ENCODE measurements at regions not wholly inside any gene's neighbourhood (a gene's known extent, or its start where the extent isn't known, plus 50 kb on each side); places are given as distances from the start of the nearest gene placed in this dataset.

DNA sequence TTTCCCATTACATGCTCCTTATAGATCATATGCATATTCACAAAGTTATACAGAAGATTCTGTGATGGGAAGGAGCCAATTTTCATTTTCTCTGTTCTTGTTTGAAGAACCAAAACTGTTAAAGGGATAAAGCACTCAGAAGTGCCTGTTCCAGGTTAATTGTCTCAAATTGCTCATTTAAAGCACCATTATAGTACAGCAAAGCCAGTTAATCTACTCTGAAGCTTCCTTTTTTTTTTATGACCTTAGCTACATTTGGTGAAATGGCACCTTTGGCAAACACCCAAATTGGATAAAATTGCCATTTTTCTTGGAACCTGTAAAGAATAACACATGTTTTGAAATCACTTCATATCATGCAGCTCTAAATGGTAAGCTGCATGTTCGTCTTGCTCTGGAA, 1092.3 kb downstream of the BCL11A start:
- no peak for TF ChIP-seq POLR2A (IDR thresholded peaks at IDR 0.05)
- TF ChIP-seq, protein P1, sequence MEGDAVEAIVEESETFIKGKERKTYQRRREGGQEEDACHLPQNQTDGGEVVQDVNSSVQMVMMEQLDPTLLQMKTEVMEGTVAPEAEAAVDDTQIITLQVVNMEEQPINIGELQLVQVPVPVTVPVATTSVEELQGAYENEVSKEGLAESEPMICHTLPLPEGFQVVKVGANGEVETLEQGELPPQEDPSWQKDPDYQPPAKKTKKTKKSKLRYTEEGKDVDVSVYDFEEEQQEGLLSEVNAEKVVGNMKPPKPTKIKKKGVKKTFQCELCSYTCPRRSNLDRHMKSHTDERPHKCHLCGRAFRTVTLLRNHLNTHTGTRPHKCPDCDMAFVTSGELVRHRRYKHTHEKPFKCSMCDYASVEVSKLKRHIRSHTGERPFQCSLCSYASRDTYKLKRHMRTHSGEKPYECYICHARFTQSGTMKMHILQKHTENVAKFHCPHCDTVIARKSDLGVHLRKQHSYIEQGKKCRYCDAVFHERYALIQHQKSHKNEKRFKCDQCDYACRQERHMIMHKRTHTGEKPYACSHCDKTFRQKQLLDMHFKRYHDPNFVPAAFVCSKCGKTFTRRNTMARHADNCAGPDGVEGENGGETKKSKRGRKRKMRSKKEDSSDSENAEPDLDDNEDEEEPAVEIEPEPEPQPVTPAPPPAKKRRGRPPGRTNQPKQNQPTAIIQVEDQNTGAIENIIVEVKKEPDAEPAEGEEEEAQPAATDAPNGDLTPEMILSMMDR (IDR thresholded peaks at IDR 0.05), result no peak
